Ovary (tissue), 1 donor: ENCODE measurements at regions not wholly inside any gene's neighbourhood (a gene's known extent, or its start where the extent isn't known, plus 50 kb on each side); places are given as distances from the start of the nearest gene placed in this dataset.

ENCODE experiments used
- EP300 ChIP-seq: sonication (generic); formaldehyde crosslinking; IDR thresholded peaks from one replicate; pipeline ENCODE4 v1.6.1; 2017; ENCODE audit warnings: antibody characterized with exemption
- POLR2A ChIP-seq: fragments of 450-650 bp; IDR thresholded peaks from one replicate; pipeline ENCODE4 v1.6.1; 2017; ENCODE audit warnings: antibody characterized with exemption, mild to moderate bottlenecking, moderate library complexity

DNA sequence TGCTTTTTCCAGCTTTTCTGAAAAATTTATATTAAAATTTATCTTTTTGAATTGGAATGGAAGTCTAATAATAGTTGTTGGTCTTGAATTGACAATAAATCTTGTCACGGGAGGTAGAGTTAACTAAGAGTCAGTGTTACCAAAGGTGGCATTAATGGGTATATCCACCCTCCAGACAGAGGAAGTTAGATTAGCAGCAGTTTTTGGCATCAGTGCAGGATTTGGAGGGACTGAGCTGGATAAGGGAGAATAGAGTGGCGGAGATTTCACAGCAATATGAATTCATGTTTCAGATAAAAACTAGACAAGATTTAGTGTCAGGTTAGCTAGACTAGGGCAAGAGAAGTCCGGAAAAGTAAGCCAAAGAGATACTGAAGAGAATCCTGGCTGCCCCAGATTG, 201.3 kb upstream of the ZBTB20 start:
- TF ChIP-seq POLR2A = no peak
- no peak for TF ChIP-seq EP300
